Hematopoietic multipotent progenitor cell treated with erythropoietin and hydrocortisone succinate and interleukin-3 and kit ligand, for 4 days (in vitro differentiated cells): ENCODE measurements at regions not wholly inside any gene's neighbourhood (a gene's known extent, or its start where the extent isn't known, plus 50 kb on each side); places are given as distances from the start of the nearest gene placed in this dataset.
"Not testable (repeated sequence)": the region's sequence is repeated elsewhere in the genome, so short reads cannot be mapped to it uniquely, and the experiment has no call there.

Experiments used
- DNase-seq: peaks from one replicate; pipeline ENCODE4 v3.0.0-alpha.2; 2015

GRCh38 chr4:45331802-45332201 is 605.4 kb upstream of the GNPDA2 start:
- DNase-seq, result no peak

- no peak for DNase-seq
Measured at GRCh38 chr4:45327544-45327943, 601.2 kb upstream of the GNPDA2 start.

- no peak for DNase-seq
Measured at GRCh38 chr4:45324455-45325417, 598.4 kb upstream of the GNPDA2 start.

GRCh38 chr4:45323453-45324058 is 597.2 kb upstream of the GNPDA2 start:
- no peak for DNase-seq

GRCh38 chr4:45317739-45318138 is 591.4 kb upstream of the GNPDA2 start:
- no peak for DNase-seq

GRCh38 chr4:45317276-45317675 is 590.9 kb upstream of the GNPDA2 start:
- DNase-seq, result no peak

GRCh38 chr4:45316257-45316656 is 589.9 kb upstream of the GNPDA2 start:
- DNase-seq, result no peak

GRCh38 chr4:45302828-45303227 is 576.5 kb upstream of the GNPDA2 start:
- no peak for DNase-seq

GRCh38 chr4:45294464-45294863 is 568.1 kb upstream of the GNPDA2 start:
- no peak for DNase-seq

GRCh38 chr4:45293335-45293734 is 567.0 kb upstream of the GNPDA2 start:
- DNase-seq, result no peak

GRCh38 chr4:45292844-45293243 is 566.5 kb upstream of the GNPDA2 start:
- DNase-seq, result no peak

- no peak for DNase-seq
Measured at GRCh38 chr4:45284400-45285085, 558.2 kb upstream of the GNPDA2 start.

- no peak for DNase-seq
Measured at GRCh38 chr4:45283352-45283751, 557.0 kb upstream of the GNPDA2 start.

- no peak for DNase-seq
Measured at GRCh38 chr4:45280121-45280520, 553.8 kb upstream of the GNPDA2 start.

- DNase-seq, result no peak
Measured at GRCh38 chr4:45275862-45276261, 549.5 kb upstream of the GNPDA2 start.

- not testable (repeated sequence) for DNase-seq
Measured at GRCh38 chr4:45248106-45248505, 521.8 kb upstream of the GNPDA2 start.

GRCh38 chr4:45241976-45242375 is 515.6 kb upstream of the GNPDA2 start:
- no peak for DNase-seq

GRCh38 chr4:45229206-45229605 is 502.9 kb upstream of the GNPDA2 start:
- no peak for DNase-seq

- no peak for DNase-seq
Measured at GRCh38 chr4:45215976-45216542, 489.7 kb upstream of the GNPDA2 start.

GRCh38 chr4:45208476-45208875 is 482.1 kb upstream of the GNPDA2 start:
- not testable (repeated sequence) for DNase-seq

GRCh38 chr4:45207864-45208331 is 481.5 kb upstream of the GNPDA2 start:
- not testable (repeated sequence) for DNase-seq

- DNase-seq, result not testable (repeated sequence)
Measured at GRCh38 chr4:45207241-45207863, 481.0 kb upstream of the GNPDA2 start.

GRCh38 chr4:45199736-45200135 is 473.4 kb upstream of the GNPDA2 start:
- DNase-seq, result no peak
